ENCODE measurements at regions not wholly inside any gene's neighbourhood (a gene's known extent, or its start where the extent isn't known, plus 50 kb on each side); places are given as distances from the start of the nearest gene placed in this dataset.

DNA sequence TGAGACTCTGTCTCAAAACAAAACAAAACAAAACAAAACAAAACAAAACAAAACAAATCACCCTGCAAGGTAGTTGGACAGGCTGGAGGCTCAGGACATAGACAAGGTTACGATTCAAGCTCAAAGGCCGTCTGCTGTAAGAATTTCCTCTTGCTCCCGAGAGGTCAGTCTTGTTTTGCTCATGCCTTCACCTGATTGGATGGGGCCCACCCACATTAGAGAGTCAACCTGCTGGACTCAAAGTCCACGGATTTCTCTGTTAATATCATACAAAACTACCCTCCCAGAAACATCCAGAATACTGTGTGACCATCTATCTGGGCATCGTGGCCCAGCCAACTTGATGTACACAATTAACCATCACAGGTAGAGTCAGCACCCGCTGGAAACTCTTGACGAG lies 330.0 kb upstream of the EEF2KMT start:
- RAD21 ChIA-PET (ENCODE audit: low non-redundant PET in 1 of 2, low total read pairs in 2 of 2, uncharacterized antibody in 2 of 2, unreplicated experiment in 2 of 2): no interaction called here
- Histone ChIP-seq H3K9me2 (ENCODE audit: insufficient read depth) (no peaks in the 10 kb centered on the region), H3K79me2 (ENCODE audit: insufficient read depth, low read length) (no peaks in the 10 kb centered on the region), H4K20me1 (ENCODE audit: insufficient read depth) (no peaks in the 10 kb centered on the region), H3K27ac (ENCODE audit: low read depth, low read length) (no peak overlapping the region), H3K4me2 (ENCODE audit: low read length) (no peak overlapping the region), H3K9me3 (ENCODE audit: control insufficient read depth in 1 of 2, insufficient read depth in 1 of 2, low read depth in 1 of 2, low read length in 2 of 2) (no peaks in the 10 kb centered on the region), H3K4me1 (ENCODE audit: control insufficient read depth in 1 of 2, insufficient read depth in 2 of 2, low read length in 2 of 2) (no peaks in the 10 kb centered on the region), H2AFZ (ENCODE audit: low read depth, low read length, poor library complexity, severe bottlenecking) (no peak overlapping the region), H3K27me3 (ENCODE audit: insufficient read depth, low read length) (0 out of 2 replicates have a peak, but pooled peaks cover 3% of the 10 kb centered on the region), H3K9ac (ENCODE audit: low read length) (no peak overlapping the region), H3K36me3 (ENCODE audit: control insufficient read depth in 1 of 2, insufficient read depth in 2 of 2, low read length in 2 of 2) (no peaks in the 10 kb centered on the region), H3K4me3 (replicated peaks in 1 of 2; ENCODE audit: low read depth in 1 of 2, low read length in 2 of 2) (no peak overlapping the region)
- no peak for TF ChIP-seq POLR2AphosphoS5 (IDR thresholded peaks at IDR 0.05; ENCODE audit: low read depth, low read length)
- no peak for TF ChIP-seq ELF1 (IDR thresholded peaks at IDR 0.05; ENCODE audit: borderline replicate concordance, low read depth)
- TF ChIP-seq REST (IDR thresholded peaks at IDR 0.05; ENCODE audit: low read depth): no peak
- TF ChIP-seq JUND (IDR thresholded peaks at IDR 0.05): no peak
- no peak for TF ChIP-seq EZH2phosphoT487 (IDR thresholded peaks at IDR 0.05; ENCODE audit: borderline replicate concordance)
- CTCF ChIA-PET: no interaction called here
- intact Hi-C loops (cut with micrococcal nuclease): no loop called here
- DNase-seq (ENCODE audit: low read depth, low spot score) (no peak), ATAC-seq (no peak)
- no TSS peak for BruUV-seq (replicated peaks)
- POLR2A ChIA-PET: no interaction called here
